Amygdala (tissue), 56 donors: ENCODE measurements at regions not wholly inside any gene's neighbourhood (a gene's known extent, or its start where the extent isn't known, plus 50 kb on each side); places are given as distances from the start of the nearest gene placed in this dataset.

Experiments used
- DNase-seq, 56 donors: peaks; one replicate each; lab custom pipeline; 2025; lab: John Stamatoyannopoulos, UW

- no peak for DNase-seq
These were observed 269.8 kb upstream of the KLF6 start for GRCh38 chr10:4054656-4055435.

DNA sequence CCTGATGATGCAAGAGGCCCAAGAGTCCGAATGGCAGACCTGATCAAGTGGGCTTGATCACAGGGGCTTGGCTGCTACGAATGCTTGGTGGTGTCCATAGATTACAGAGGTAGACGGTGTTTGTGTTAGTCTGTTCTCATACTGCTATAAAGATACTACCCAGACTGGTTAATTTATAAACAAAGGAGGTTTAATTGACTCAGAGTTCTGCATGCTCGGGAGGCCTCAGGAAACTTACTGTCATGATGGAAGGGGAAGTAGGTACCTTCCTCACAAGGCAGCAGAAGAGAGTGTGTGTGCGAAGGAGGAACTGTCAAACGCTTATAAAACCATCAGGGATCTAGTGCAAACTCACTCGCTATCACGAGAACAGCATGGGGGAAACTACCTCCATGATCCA, 268.9 kb upstream of the KLF6 start:
- no peak for DNase-seq

- no peak for DNase-seq
These were observed 266.7 kb upstream of the KLF6 start for GRCh38 chr10:4051641-4052151.

GRCh38 chr10:4051011-4051640, 266.1 kb upstream of the KLF6 start:
- no peak for DNase-seq

DNA sequence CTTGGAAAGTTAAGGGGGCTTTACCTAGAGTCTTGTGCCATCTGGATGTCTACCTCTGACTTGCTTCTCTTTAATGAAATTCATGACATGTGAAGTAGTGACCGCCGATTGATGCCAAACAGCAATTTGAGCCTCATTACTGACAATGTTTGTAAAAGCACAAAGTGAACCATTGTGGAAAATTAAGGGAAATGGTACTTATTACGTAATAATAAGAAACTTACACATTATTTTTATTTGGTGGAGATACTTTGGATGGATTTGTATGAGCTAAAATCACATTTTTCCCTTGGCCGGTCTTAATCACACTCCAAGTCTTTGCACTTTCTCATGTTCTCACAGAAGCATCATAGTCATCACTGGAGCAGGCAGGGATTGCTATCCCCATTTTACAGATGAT, 265.1 kb upstream of the KLF6 start:
- DNase-seq = no peak

DNA sequence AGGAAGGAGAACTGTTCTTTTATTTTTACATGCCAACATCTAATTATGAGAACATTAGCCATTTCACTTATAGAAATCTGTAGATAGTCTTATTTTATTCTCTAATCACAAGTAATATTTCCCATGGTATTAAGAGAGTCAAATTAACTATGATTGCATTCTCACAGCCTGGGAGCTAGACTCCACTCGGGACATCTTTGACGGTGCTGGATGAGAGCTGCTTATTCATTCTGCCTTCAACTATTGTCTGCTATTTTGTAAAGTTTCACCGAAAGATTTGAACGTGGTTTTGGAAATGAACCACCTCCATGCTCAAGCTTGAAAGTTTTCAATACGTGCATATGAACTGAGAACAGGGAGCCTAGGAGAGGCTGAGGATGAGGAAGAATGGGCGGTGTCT, 264.3 kb upstream of the KLF6 start:
- DNase-seq = no peak

DNA sequence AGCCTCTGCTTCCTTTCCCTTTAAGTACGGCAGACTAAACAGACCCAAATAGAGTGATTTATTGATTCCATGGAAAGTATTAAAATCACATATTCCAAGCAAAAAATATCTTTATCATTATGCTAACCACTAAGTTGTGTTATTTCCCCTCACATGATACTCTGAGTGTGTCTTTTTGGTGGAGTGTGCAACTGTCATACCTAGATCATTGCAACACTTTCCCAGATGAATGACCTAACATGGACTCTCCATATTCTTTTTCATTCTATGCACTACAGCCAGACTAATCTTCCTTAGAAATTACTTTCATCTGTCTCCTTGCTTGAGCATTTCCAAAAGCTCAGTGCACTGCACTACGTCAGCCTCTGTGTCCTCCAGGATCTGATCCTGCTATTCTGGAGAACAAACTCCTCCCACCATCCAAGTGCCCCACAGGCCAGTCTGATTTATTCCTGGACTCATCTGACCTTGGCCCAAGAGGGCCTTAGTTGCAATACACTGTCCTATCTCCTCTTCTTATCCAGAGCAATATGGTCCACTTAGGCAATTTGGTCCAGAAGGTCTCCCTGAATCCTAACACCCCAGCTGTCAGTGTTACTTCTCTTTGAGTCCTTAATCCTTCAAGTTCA, 263.3 kb upstream of the KLF6 start:
- no peak for DNase-seq

DNA sequence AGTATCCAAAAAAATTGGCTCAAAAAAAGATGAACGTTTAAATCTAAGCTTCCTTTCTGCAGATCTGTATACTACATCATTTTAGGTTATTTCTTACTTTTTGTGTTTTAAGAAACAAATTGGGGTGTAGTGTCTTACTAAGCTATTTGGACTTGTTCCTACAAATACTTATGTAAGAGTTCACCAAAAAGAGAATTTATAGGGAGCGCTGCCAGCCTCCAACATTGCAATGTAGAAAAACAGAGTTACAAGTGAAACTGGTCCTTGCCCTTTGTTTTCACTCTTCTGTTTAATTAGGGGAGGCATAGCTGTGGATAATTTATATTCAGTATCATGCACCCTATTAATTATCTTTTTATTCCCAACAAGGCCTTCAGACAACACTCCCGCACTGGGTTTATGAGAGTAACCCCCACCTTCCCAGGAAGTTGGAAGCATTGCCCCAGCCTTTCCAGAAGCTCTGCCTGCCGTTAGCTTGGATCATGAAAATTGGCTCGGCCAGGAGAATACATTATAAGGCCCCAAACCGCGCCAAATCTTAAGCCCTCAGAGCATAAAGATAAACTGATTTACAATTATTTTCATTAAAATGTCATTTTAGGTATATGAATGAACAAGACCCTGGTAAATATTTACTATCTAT, 261.8 kb upstream of the KLF6 start:
- DNase-seq = peak in 5 of 56 donors; percentile 7 to 42 (median 29)

DNA sequence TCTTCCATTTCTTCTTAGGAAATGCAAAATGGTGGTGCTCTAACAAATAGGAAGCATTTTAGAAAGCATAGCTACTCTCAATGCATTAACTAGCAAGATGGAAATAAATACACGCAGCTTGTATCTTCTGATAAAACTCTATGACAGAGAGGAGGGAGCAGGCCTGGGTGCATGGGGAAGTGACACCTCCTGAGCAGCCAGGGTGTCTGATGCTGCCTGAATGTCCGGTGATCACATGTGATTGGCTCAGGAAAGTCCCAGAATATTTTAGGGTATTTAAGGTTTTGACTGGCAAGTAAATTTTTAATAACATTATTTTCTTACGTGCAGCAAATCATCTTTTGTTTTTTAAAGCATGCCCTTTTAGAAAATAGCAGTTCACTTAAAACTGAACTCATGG, 261.0 kb upstream of the KLF6 start:
- DNase-seq = peak in 2 of 56 donors; percentile 4 to 23

- DNase-seq = no peak
These were observed 259.1 kb upstream of the KLF6 start for GRCh38 chr10:4043897-4044665.

DNA sequence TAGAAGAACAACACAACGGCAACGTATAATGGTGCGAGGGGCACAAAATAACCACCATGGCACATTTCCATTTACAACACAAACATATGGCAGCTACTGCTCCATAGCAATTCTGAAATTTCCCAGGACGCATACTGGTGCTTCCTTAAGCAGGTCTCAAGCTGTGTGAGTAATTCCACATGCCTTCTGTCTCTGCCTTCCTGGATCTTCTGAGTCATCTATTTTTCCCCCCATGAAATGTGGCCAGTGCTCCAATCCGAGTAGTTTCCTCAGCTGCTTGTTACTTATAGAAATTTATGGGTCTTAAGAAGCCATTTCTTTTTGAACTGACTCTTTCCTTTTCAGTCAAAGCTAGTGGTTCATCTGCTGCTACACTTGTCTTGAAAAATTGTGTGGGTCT, 256.6 kb upstream of the KLF6 start:
- DNase-seq = no peak

DNA sequence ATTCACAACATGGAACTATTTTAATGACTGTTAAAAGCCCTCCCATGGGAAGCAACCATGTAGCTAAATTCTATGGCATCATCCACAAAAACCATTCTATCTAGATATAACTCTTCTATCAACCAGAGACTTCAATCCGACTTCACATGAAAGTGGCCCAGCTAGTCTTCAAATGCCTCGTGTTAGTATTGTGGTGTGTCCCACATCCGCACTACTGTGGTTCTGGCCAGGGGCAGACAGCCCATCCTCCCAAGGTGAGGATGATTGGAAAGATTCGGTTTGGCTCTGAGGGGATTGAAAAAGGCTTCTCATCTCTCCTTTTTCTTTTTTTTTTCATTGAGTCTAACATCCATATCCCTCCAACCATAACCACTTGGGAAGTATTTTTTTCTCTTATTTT, 253.0 kb upstream of the KLF6 start:
- no peak for DNase-seq

GRCh38 chr10:4035599-4035945, 250.6 kb upstream of the KLF6 start:
- DNase-seq = no peak

GRCh38 chr10:4034907-4035598, 250.0 kb upstream of the KLF6 start:
- DNase-seq = no peak

- DNase-seq = no peak
These were observed 248.4 kb upstream of the KLF6 start for GRCh38 chr10:4033341-4033896.

DNA sequence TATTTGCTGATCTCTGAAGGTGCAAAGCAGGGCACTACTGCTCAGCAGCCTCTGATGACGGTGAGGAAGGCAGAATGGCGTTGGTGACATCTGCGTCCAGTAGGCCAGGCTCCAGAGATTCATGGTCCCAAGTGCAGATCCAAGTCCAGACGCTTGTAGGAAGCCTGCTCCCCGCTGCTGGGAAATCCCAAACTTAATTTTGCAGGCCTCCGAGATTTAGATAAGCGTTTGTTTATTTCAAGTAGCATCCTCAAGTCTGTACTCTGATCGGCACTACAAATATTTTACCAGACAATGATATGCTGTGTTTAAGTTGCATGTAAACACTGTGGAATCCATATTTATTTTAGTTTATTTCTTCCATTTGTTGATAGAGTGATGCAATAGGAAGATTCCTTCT, 244.9 kb upstream of the KLF6 start:
- DNase-seq = no peak

DNA sequence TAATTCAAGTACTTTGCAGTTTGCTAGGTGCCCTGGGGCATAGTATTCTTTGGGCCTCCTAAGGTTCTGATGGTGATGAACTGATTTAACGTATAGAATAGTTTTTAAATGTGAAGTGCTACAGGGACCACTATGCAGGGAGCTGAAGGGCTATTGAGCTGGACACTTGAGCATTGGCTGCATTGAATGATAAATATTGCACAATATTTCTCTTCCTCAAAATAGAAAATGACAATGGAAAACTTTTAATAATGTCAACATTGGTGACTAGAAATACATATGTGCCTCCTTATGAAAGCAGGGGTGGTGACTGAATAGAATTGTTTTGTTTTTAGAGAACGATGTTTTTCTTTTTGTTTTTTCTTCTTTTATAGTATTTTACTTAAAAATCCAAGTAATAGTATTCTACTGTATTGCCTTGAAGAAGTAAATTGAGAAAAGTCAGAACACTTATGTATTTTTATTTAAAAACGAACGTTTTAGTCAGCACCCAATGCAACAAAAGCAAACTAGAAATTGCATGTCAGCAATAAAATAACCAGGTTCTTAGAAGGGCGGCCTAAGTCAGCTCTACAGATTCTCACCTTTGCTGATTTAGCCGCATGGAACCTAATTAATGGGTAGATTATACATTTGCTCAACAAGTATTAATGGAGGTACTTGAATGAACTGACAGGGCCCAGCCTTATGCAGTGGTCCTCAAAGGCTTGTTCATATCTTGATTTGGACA, 244.0 kb upstream of the KLF6 start:
- no peak for DNase-seq

DNA sequence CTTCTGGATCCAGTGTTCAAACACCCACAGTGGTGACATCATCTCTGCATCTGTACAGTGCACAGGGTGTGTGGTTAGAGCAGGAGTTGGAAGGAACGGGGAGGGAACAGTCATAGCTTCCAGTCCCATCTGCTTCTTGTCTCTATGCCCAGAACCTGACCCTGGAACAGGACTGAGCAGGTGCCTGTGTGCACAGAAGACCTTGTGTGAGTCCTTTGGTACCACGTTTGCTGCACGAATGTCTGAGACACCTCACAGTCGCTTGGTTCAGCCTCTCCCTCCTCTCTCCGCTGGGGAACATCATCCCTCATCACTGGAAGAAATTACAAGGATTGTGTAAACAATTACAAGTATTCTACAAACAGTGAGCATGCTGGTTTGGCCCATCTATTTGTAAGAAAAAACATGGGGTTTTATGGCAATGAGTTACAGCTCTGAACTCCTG, 243.0 kb upstream of the KLF6 start:
- DNase-seq = no peak

DNA sequence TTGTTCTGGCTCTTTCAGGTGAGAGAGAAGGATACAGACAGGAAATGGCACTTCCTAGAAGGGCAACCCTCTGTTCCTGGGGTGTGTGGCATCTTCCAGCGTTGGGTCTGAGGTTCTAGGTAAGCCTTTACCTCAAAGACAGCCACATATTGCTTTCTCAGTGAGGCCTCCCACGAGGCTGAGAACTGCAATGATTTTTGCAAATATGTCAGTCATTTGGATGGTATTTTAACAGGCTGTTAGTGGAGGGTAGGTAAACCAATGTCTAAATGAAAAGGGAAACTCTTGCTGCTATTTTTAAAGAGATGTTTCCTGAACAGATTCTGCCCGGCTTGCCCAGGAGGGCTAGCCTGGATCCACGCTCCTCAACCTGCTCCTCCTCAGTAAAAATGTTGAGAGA, 240.3 kb upstream of the KLF6 start:
- DNase-seq = no peak
